Peyer's patch (tissue), 4 donors: ENCODE measurements at regions not wholly inside any gene's neighbourhood (a gene's known extent, or its start where the extent isn't known, plus 50 kb on each side); places are given as distances from the start of the nearest gene placed in this dataset.

ENCODE experiments used
- CTCF ChIP-seq, 6 experiments: fragments of 450-650 bp in 4 of 6; fragments of 200-600 bp in 2 of 6; sonication (generic) in 1 of 6; IDR thresholded peaks; one replicate each; pipeline ENCODE4 v1.5.1; 2017 to 2019; ENCODE audit warnings: antibody characterized with exemption in 6 of 6, mild to moderate bottlenecking in 3 of 6, moderate library complexity in 1 of 6
- POLR2A ChIP-seq, 2 donors: fragments of 450-650 bp; IDR thresholded peaks; one replicate each; pipeline ENCODE4 v1.5.1; 2017; ENCODE audit warnings: antibody characterized with exemption in 2 of 2, mild to moderate bottlenecking in 2 of 2, moderate library complexity in 2 of 2

DNA sequence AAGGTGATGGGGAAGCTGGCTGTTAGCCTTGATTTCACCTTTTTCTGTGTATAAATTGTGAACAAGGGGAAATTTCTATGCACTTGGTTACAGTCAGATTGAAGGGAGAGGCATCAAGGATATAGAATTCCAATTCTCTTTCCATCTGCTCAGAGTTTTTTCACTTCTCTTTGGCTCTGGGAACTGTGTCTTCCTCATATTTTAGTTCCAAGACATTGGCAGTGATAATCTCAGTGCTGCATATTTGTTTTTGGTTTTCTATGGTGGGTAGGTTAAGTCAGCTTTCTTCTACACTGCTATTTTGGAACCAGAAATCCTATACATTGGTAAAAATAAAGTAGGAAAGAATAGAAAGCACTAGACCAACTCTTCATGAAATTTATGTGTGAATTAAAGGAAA is 569.6 kb upstream of the CXADR start:
- TF ChIP-seq POLR2A (IDR thresholded peaks at IDR 0.05), result no peak
- no peak for TF ChIP-seq CTCF (IDR thresholded peaks at IDR 0.05)
